IMR-90 (cell line): ENCODE measurements at regions not wholly inside any gene's neighbourhood (a gene's known extent, or its start where the extent isn't known, plus 50 kb on each side); places are given as distances from the start of the nearest gene placed in this dataset.

Experiments
- CTCF ChIP-seq: conservative IDR thresholded peaks from 2 replicates; pipeline ENCODE4 v1.5.1; 2012; ENCODE audit warnings: mild to moderate bottlenecking, low read depth, low read length, improper control_type of control experiment
- RAD21 ChIP-seq: IDR thresholded peaks from 2 replicates; pipeline ENCODE4 v1.6.1; 2012; ENCODE audit warnings: low read length, improper control_type of control experiment
- USF2 ChIP-seq: fragments of 150-350 bp; IDR thresholded peaks from 2 replicates; pipeline ENCODE4 v1.6.1; 2017; ENCODE audit warnings: mild to moderate bottlenecking, antibody characterized with exemption, low read length, low read depth

- no peak for TF ChIP-seq CTCF
- no peak for TF ChIP-seq USF2
- no peak for TF ChIP-seq RAD21
Measured at GRCh38 chr9:89249001-89249400, 62.0 kb upstream of the CKS2 start.
